ENCODE measurements at regions not wholly inside any gene's neighbourhood (a gene's known extent, or its start where the extent isn't known, plus 50 kb on each side); places are given as distances from the start of the nearest gene placed in this dataset.
"Not testable (repeated sequence)": the region's sequence is repeated elsewhere in the genome, so short reads cannot be mapped to it uniquely, and the experiment has no call there.

- no peak for DNase-seq (ENCODE audit: low read depth in 2 of 2)
Measured at GRCh38 chr2:205865905-205866441, 183.7 kb downstream of the NRP2 start.

GRCh38 chr2:205865056-205865455, 182.8 kb downstream of the NRP2 start:
- no peak for DNase-seq (ENCODE audit: low read depth in 2 of 2)

GRCh38 chr2:205864491-205864890, 182.2 kb downstream of the NRP2 start:
- no peak for DNase-seq (ENCODE audit: low read depth in 2 of 2)

GRCh38 chr2:205862761-205863160, 180.5 kb downstream of the NRP2 start:
- not testable (repeated sequence) for DNase-seq (ENCODE audit: low read depth in 2 of 2)

- DNase-seq (ENCODE audit: low read depth in 2 of 2) = no peak
Measured at GRCh38 chr2:205860885-205861284, 178.6 kb downstream of the NRP2 start.

GRCh38 chr2:205860181-205860580, 177.9 kb downstream of the NRP2 start:
- no peak for DNase-seq (ENCODE audit: low read depth in 2 of 2)

- no peak for DNase-seq (ENCODE audit: low read depth in 2 of 2)
Measured at GRCh38 chr2:205858881-205859441, 176.7 kb downstream of the NRP2 start.

- DNase-seq (ENCODE audit: low read depth in 2 of 2) = no peak
Measured at GRCh38 chr2:205858275-205858674, 176.0 kb downstream of the NRP2 start.

- no peak for DNase-seq (ENCODE audit: low read depth in 2 of 2)
Measured at GRCh38 chr2:205857520-205858237, 175.4 kb downstream of the NRP2 start.

GRCh38 chr2:205852457-205852856, 170.2 kb downstream of the NRP2 start:
- DNase-seq (ENCODE audit: low read depth in 2 of 2) = no peak

GRCh38 chr2:205850611-205851010, 168.3 kb downstream of the NRP2 start:
- no peak for DNase-seq (ENCODE audit: low read depth in 2 of 2)

GRCh38 chr2:205850132-205850531, 167.8 kb downstream of the NRP2 start:
- no peak for DNase-seq (ENCODE audit: low read depth in 2 of 2)

GRCh38 chr2:205849136-205849535, 166.8 kb downstream of the NRP2 start:
- no peak for DNase-seq (ENCODE audit: low read depth in 2 of 2)

GRCh38 chr2:205848601-205849000, 166.3 kb downstream of the NRP2 start:
- DNase-seq (ENCODE audit: low read depth in 2 of 2) = no peak

Data from activated CD4-positive, alpha-beta T cell treated with anti-CD3 and anti-CD28 coated beads for 24 hours (primary cell).